ENCODE measurements at regions not wholly inside any gene's neighbourhood (a gene's known extent, or its start where the extent isn't known, plus 50 kb on each side); places are given as distances from the start of the nearest gene placed in this dataset.

DNA sequence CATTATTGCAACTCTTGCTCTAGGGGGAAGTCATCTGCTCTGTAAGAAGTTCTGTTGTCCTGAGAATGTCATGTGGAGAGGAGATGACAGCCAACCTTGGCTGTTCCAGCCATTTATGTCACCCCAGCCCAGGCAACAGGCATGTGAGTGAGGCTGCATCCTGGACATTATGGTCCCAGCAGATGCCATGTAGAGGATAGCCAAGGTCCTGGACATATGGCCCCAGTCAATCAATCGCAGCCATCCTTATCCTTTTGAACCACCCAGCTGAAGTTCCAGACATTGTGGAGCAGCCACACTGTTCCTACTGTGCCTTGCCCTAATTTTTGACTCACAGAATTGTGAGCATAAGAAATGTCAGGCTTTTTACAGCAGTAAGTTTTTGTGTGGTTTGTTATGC is 84.9 kb downstream of the AVPR1A start:
- in situ Hi-C loops (cut with MboI): loop anchor here (25.0 kb wide), 1 partner anchor 629 kb away; no protein-coding TSS in a partner anchor
- no peak for FAIRE-seq

More for the DNA sequence above, 84.9 kb downstream of the AVPR1A start:
- DNase-seq (ENCODE audit: low read depth, low spot score): no peak
- ChIA-PET CTCF (no interaction called here), RAD21 (ENCODE audit: unreplicated experiment) (no interaction called here), POLR2A (no interaction called here), SMC1A (ENCODE audit: uncharacterized antibody, unreplicated experiment) (no interaction called here)
- Histone ChIP-seq H3K4me3 (no peak overlapping the region), H3K27ac (ENCODE audit: control insufficient read depth, insufficient read depth) (no peak overlapping the region), H3K4me1 (ENCODE audit: control insufficient read depth, insufficient read depth, low read length) (no peaks in the 10 kb centered on the region), H3K27me3 (replicated peaks in 1 of 2; ENCODE audit: control insufficient read depth in 2 of 2, insufficient read depth in 2 of 2, low read length in 1 of 2) (no peaks in the 10 kb centered on the region), H4K20me1 (ENCODE audit: control insufficient read depth, insufficient read depth) (no peaks in the 10 kb centered on the region), H3K9me3 (replicated peaks; ENCODE audit: control insufficient read depth, insufficient read depth, low read length) (no peaks in the 10 kb centered on the region), H3K79me2 (ENCODE audit: control insufficient read depth, insufficient read depth, low read length) (no peaks in the 10 kb centered on the region), H3K36me3 (ENCODE audit: control insufficient read depth in 2 of 2, insufficient read depth in 2 of 2, low read length in 1 of 2) (no peaks in the 10 kb centered on the region), H3K4me2 (ENCODE audit: control insufficient read depth, insufficient read depth) (no peak overlapping the region), H2AFZ (ENCODE audit: control insufficient read depth, low read depth, low read length) (no peak overlapping the region), H3K9ac (ENCODE audit: control insufficient read depth, insufficient read depth, low read length) (no peak overlapping the region)
- ATAC-seq: no peak
- TF ChIP-seq PKNOX1 (IDR thresholded peaks at IDR 0.05) (no peak), NFXL1 (IDR thresholded peaks at IDR 0.05; ENCODE audit: borderline replicate concordance) (no peak), TARDBP (IDR thresholded peaks at IDR 0.05; ENCODE audit: borderline replicate concordance) (no peak), NR2F1 (conservative IDR thresholded peaks at IDR 0.05) (no peak), NFYA (IDR thresholded peaks at IDR 0.05; ENCODE audit: borderline replicate concordance, low read depth, low read length) (no peak), BCL11A (IDR thresholded peaks at IDR 0.05; ENCODE audit: low read depth, low read length) (no peak), EZH2 (IDR thresholded peaks at IDR 0.05; ENCODE audit: borderline replicate concordance, control insufficient read depth, low read depth, low read length) (no peak), MYB (IDR thresholded peaks at IDR 0.05; ENCODE audit: borderline replicate concordance, low read depth, low read length) (no peak)
- TF ChIP-seq, protein P1, sequence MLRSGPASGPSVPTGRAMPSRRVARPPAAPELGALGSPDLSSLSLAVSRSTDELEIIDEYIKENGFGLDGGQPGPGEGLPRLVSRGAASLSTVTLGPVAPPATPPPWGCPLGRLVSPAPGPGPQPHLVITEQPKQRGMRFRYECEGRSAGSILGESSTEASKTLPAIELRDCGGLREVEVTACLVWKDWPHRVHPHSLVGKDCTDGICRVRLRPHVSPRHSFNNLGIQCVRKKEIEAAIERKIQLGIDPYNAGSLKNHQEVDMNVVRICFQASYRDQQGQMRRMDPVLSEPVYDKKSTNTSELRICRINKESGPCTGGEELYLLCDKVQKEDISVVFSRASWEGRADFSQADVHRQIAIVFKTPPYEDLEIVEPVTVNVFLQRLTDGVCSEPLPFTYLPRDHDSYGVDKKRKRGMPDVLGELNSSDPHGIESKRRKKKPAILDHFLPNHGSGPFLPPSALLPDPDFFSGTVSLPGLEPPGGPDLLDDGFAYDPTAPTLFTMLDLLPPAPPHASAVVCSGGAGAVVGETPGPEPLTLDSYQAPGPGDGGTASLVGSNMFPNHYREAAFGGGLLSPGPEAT (IDR thresholded peaks at IDR 0.05; ENCODE audit: low read depth): no peak
- 77% methylated on average over 1 of the region's 1 CpG for WGBS (ENCODE audit: insufficient coverage, insufficient replicate concordance, low lambda C conversion rate, missing lambda C conversion rate)
- intact Hi-C loops (cut with micrococcal nuclease; ENCODE audit: unreplicated experiment): loop anchor here (5.0 kb wide), 1 partner anchor 254 kb away; no protein-coding TSS in a partner anchor
- BruUV-seq (replicated peaks): no TSS peak
